ENCODE measurements at regions not wholly inside any gene's neighbourhood (a gene's known extent, or its start where the extent isn't known, plus 50 kb on each side); places are given as distances from the start of the nearest gene placed in this dataset.

GRCh38 chr10:44176311-44176710 lies 208.6 kb downstream of the CXCL12 start:
- Mint-ChIP-seq H3K36me3 (ENCODE audit: low read depth) (no peaks in the 10 kb centered on the region), H3K4me3 (no peak overlapping the region), H3K27ac (no peak overlapping the region), H3K9me3 (no peaks in the 10 kb centered on the region), H3K27me3 (no peaks in the 10 kb centered on the region), H3K4me1 (no peaks in the 10 kb centered on the region)
- DNase-seq: no peak
- POLR2A ChIA-PET: no interaction called here
- CTCF ChIA-PET: no interaction called here

- DNase-seq: no peak
- Mint-ChIP-seq H3K4me3 (no peak overlapping the region), H3K27ac (no peak overlapping the region), H3K27me3 (no peaks in the 10 kb centered on the region), H3K9me3 (no peaks in the 10 kb centered on the region), H3K4me1 (no peaks in the 10 kb centered on the region), H3K36me3 (ENCODE audit: low read depth) (no peaks in the 10 kb centered on the region)
- CTCF ChIA-PET: no interaction called here
- POLR2A ChIA-PET: no interaction called here
These were observed 211.3 kb downstream of the CXCL12 start for GRCh38 chr10:44173608-44173894.

GRCh38 chr10:44172883-44173607 lies 211.9 kb downstream of the CXCL12 start:
- Mint-ChIP-seq H3K27ac (no peak overlapping the region), H3K4me1 (no peaks in the 10 kb centered on the region), H3K36me3 (ENCODE audit: low read depth) (no peaks in the 10 kb centered on the region), H3K9me3 (no peaks in the 10 kb centered on the region), H3K27me3 (no peaks in the 10 kb centered on the region), H3K4me3 (no peak overlapping the region)
- POLR2A ChIA-PET: no interaction called here
- no peak for DNase-seq
- CTCF ChIA-PET: no interaction called here

GRCh38 chr10:44171765-44172164 lies 213.1 kb downstream of the CXCL12 start:
- H3K4me3 Mint-ChIP-seq: no peak overlapping the region
- no peaks in the 10 kb centered on the region for H3K27me3 Mint-ChIP-seq
- no peaks in the 10 kb centered on the region for H3K4me1 Mint-ChIP-seq
- no peak overlapping the region for H3K27ac Mint-ChIP-seq
- no peaks in the 10 kb centered on the region for H3K9me3 Mint-ChIP-seq
- no peak for DNase-seq
- H3K36me3 Mint-ChIP-seq (ENCODE audit: low read depth): no peaks in the 10 kb centered on the region
- POLR2A ChIA-PET: no interaction called here
- CTCF ChIA-PET: no interaction called here

- Mint-ChIP-seq H3K9me3 (no peaks in the 10 kb centered on the region), H3K4me1 (no peaks in the 10 kb centered on the region), H3K27ac (no peak overlapping the region), H3K27me3 (peaks cover 3% of the 10 kb centered on the region), H3K36me3 (ENCODE audit: low read depth) (no peaks in the 10 kb centered on the region), H3K4me3 (no peak overlapping the region)
- POLR2A ChIA-PET: no interaction called here
- CTCF ChIA-PET: no interaction called here
- DNase-seq: no peak
These were observed 216.4 kb downstream of the CXCL12 start for GRCh38 chr10:44168478-44168877.

- H3K4me3 Mint-ChIP-seq: no peak overlapping the region
- POLR2A ChIA-PET: no interaction called here
- peaks cover 3% of the 10 kb centered on the region for H3K27me3 Mint-ChIP-seq
- CTCF ChIA-PET: no interaction called here
- DNase-seq: no peak
- H3K4me1 Mint-ChIP-seq: no peaks in the 10 kb centered on the region
- no peaks in the 10 kb centered on the region for H3K9me3 Mint-ChIP-seq
- no peaks in the 10 kb centered on the region for H3K36me3 Mint-ChIP-seq (ENCODE audit: low read depth)
- H3K27ac Mint-ChIP-seq: no peak overlapping the region
These were observed 217.1 kb downstream of the CXCL12 start for GRCh38 chr10:44167752-44168151.

GRCh38 chr10:44166441-44166840 lies 218.5 kb downstream of the CXCL12 start:
- no peaks in the 10 kb centered on the region for H3K9me3 Mint-ChIP-seq

GRCh38 chr10:44164251-44164956 lies 220.5 kb downstream of the CXCL12 start:
- no peak overlapping the region for H3K27ac Mint-ChIP-seq
- no peak for DNase-seq

More at GRCh38 chr10:44166441-44166840, 218.5 kb downstream of the CXCL12 start:
- Mint-ChIP-seq H3K4me3 (no peak overlapping the region), H3K36me3 (ENCODE audit: low read depth) (no peaks in the 10 kb centered on the region), H3K27ac (no peak overlapping the region), H3K4me1 (no peaks in the 10 kb centered on the region), H3K27me3 (peaks cover 3% of the 10 kb centered on the region)
- CTCF ChIA-PET: no interaction called here
- POLR2A ChIA-PET: no interaction called here
- no peak for DNase-seq

GRCh38 chr10:44161184-44161583 lies 223.7 kb downstream of the CXCL12 start:
- ChIA-PET CTCF (no interaction called here), POLR2A (no interaction called here)
- no peak overlapping the region for H3K4me3 Mint-ChIP-seq
- no peak for DNase-seq
- H3K9me3 Mint-ChIP-seq: no peaks in the 10 kb centered on the region
- no peak overlapping the region for H3K27ac Mint-ChIP-seq
- H3K4me1 Mint-ChIP-seq: no peaks in the 10 kb centered on the region
- no peaks in the 10 kb centered on the region for H3K36me3 Mint-ChIP-seq (ENCODE audit: low read depth)
- H3K27me3 Mint-ChIP-seq: peaks cover 3% of the 10 kb centered on the region

More at GRCh38 chr10:44164251-44164956, 220.5 kb downstream of the CXCL12 start:
- Mint-ChIP-seq H3K36me3 (ENCODE audit: low read depth) (no peaks in the 10 kb centered on the region), H3K9me3 (no peaks in the 10 kb centered on the region), H3K4me1 (no peaks in the 10 kb centered on the region), H3K4me3 (no peak overlapping the region), H3K27me3 (peaks cover 3% of the 10 kb centered on the region)
- CTCF ChIA-PET: no interaction called here
- POLR2A ChIA-PET: no interaction called here

GRCh38 chr10:44157574-44157973 lies 227.3 kb downstream of the CXCL12 start:
- POLR2A ChIA-PET: no interaction called here
- H3K9me3 Mint-ChIP-seq: no peaks in the 10 kb centered on the region
- no peaks in the 10 kb centered on the region for H3K4me1 Mint-ChIP-seq
- no peak overlapping the region for H3K27ac Mint-ChIP-seq
- DNase-seq: no peak
- H3K4me3 Mint-ChIP-seq: no peak overlapping the region
- no peaks in the 10 kb centered on the region for H3K36me3 Mint-ChIP-seq (ENCODE audit: low read depth)
- H3K27me3 Mint-ChIP-seq: no peaks in the 10 kb centered on the region
- CTCF ChIA-PET: no interaction called here

GRCh38 chr10:44154956-44155355 lies 229.9 kb downstream of the CXCL12 start:
- H3K27ac Mint-ChIP-seq: no peak overlapping the region
- DNase-seq: no peak
- POLR2A ChIA-PET: no interaction called here
- H3K27me3 Mint-ChIP-seq: no peaks in the 10 kb centered on the region
- CTCF ChIA-PET: no interaction called here
- no peak overlapping the region for H3K4me3 Mint-ChIP-seq
- H3K4me1 Mint-ChIP-seq: no peaks in the 10 kb centered on the region
- H3K9me3 Mint-ChIP-seq: no peaks in the 10 kb centered on the region
- no peaks in the 10 kb centered on the region for H3K36me3 Mint-ChIP-seq (ENCODE audit: low read depth)

GRCh38 chr10:44153918-44154670 lies 230.8 kb downstream of the CXCL12 start:
- no peaks in the 10 kb centered on the region for H3K36me3 Mint-ChIP-seq (ENCODE audit: low read depth)
- H3K4me1 Mint-ChIP-seq: no peaks in the 10 kb centered on the region
- no peaks in the 10 kb centered on the region for H3K27me3 Mint-ChIP-seq
- ChIA-PET POLR2A (no interaction called here), CTCF (no interaction called here)
- DNase-seq: no peak
- H3K9me3 Mint-ChIP-seq: no peaks in the 10 kb centered on the region
- H3K4me3 Mint-ChIP-seq: no peak overlapping the region
- no peak overlapping the region for H3K27ac Mint-ChIP-seq

GRCh38 chr10:44143556-44143955 lies 241.3 kb downstream of the CXCL12 start:
- no peak overlapping the region for H3K4me3 Mint-ChIP-seq
- DNase-seq: no peak
- H3K36me3 Mint-ChIP-seq (ENCODE audit: low read depth): no peaks in the 10 kb centered on the region
- ChIA-PET POLR2A (no interaction called here), CTCF (no interaction called here)
- H3K9me3 Mint-ChIP-seq: no peaks in the 10 kb centered on the region
- H3K27me3 Mint-ChIP-seq: no peaks in the 10 kb centered on the region
- no peaks in the 10 kb centered on the region for H3K4me1 Mint-ChIP-seq
- H3K27ac Mint-ChIP-seq: no peak overlapping the region
